PFSK-1 (cell line): ENCODE measurements at regions not wholly inside any gene's neighbourhood (a gene's known extent, or its start where the extent isn't known, plus 50 kb on each side); places are given as distances from the start of the nearest gene placed in this dataset.

Experiments
- FOXP2 ChIP-seq: optimal IDR thresholded peaks from 2 replicates; pipeline ENCODE3; 2011; ENCODE audit warnings: borderline replicate concordance, control low read depth, inconsistent platforms; ENCODE audit not compliant: insufficient read depth; ENCODE audit errors: extremely low read length, extremely low read depth
- POLR2AphosphoS5 ChIP-seq: IDR thresholded peaks from 2 replicates; pipeline ENCODE4 v1.6.1; 2012; ENCODE audit warnings: low read depth, mild to moderate bottlenecking, control low read depth, low read length, moderate library complexity
- SIN3A ChIP-seq: IDR thresholded peaks from 2 replicates; pipeline ENCODE4 v1.6.1; 2012; ENCODE audit warnings: mild to moderate bottlenecking, low read length, moderate library complexity, borderline replicate concordance; ENCODE audit not compliant: insufficient read depth
- TAF1 ChIP-seq: IDR thresholded peaks from 2 replicates; pipeline ENCODE4 v1.6.1; 2012; ENCODE audit warnings: low read length, control low read depth, borderline replicate concordance; ENCODE audit not compliant: insufficient read depth
- TF ChIP-seq, protein P1 (sequence below), 2 experiments: IDR thresholded peaks; 2 replicates each; pipeline versions ENCODE4 v1.6.1 to v1.8.0; 2011 to 2012; ENCODE audit warnings: low read depth in 2 of 2, low read length in 2 of 2, control low read depth in 1 of 2, inconsistent platforms in 1 of 2, mild to moderate bottlenecking in 1 of 2, moderate library complexity in 1 of 2; ENCODE audit not compliant: insufficient read depth in 1 of 2

DNA sequence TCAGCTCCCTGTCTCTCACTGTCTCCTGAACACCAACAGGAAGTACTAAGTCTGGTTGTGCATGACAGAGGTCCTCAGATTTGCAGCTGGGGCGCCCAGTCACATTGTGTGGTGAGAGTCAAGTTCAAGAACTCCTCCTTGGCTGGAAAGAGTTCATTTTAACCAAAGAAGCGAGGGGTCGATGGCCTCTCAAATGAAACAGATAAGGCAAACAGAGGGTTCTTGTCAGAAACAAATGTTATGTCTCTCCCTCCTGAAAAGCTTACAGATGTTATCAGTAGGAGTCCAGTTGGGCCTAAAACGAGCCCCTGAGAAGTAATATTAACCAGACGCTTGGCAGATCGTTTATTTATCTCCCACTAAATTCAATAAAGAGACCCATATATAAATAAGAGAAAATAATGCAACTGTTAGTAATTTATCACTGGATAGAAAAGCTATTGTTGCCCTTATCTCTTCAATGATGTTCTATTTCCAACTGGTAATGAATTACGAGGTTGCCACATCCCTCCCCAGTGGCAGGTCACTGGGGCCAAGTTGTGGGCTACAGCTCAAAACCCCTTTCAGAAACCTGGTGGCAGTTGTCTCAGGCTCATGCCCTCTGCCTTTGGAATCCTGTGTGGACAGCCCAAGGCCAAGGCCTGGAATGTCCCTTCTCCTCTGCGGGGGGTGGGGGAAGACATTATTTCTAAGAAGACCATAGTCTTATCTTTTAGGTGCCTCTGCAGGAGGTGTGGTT is 307.5 kb upstream of the DYNLRB2 start:
- TF ChIP-seq, protein P1, sequence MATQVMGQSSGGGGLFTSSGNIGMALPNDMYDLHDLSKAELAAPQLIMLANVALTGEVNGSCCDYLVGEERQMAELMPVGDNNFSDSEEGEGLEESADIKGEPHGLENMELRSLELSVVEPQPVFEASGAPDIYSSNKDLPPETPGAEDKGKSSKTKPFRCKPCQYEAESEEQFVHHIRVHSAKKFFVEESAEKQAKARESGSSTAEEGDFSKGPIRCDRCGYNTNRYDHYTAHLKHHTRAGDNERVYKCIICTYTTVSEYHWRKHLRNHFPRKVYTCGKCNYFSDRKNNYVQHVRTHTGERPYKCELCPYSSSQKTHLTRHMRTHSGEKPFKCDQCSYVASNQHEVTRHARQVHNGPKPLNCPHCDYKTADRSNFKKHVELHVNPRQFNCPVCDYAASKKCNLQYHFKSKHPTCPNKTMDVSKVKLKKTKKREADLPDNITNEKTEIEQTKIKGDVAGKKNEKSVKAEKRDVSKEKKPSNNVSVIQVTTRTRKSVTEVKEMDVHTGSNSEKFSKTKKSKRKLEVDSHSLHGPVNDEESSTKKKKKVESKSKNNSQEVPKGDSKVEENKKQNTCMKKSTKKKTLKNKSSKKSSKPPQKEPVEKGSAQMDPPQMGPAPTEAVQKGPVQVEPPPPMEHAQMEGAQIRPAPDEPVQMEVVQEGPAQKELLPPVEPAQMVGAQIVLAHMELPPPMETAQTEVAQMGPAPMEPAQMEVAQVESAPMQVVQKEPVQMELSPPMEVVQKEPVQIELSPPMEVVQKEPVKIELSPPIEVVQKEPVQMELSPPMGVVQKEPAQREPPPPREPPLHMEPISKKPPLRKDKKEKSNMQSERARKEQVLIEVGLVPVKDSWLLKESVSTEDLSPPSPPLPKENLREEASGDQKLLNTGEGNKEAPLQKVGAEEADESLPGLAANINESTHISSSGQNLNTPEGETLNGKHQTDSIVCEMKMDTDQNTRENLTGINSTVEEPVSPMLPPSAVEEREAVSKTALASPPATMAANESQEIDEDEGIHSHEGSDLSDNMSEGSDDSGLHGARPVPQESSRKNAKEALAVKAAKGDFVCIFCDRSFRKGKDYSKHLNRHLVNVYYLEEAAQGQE (IDR thresholded peaks at IDR 0.05; ENCODE audit: insufficient read depth in 1 of 2, low read depth in 2 of 2, low read length in 2 of 2): no peak
- TF ChIP-seq TAF1 (no peak), POLR2AphosphoS5 (no peak), SIN3A (no peak), FOXP2 (no peak)
